ENCODE measurements at regions not wholly inside any gene's neighbourhood (a gene's known extent, or its start where the extent isn't known, plus 50 kb on each side); places are given as distances from the start of the nearest gene placed in this dataset.
"Not testable (repeated sequence)": the region's sequence is repeated elsewhere in the genome, so short reads cannot be mapped to it uniquely, and the experiment has no call there.

DNA sequence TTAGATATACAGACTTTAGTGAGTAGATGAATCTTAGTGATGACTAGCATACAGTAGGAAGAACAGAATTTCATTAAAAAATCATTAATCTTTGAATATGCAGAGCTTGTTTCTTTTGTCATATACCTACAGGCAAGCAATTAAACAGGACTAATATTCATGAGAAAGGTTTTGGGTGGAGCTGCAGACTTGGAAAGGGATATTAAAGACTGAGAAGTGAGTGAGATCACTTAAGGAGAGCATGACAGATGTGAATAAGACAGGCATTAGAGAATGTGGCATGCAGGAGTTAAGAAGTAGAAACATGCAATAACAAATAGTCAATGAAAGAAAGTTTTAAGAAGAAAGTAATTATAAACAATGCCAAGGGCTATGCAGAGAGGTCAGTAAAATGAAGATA lies 187.7 kb downstream of the TMTC3 start:
- Mint-ChIP-seq H3K4me1 (no peaks in the 10 kb centered on the region), H3K27me3 (no peaks in the 10 kb centered on the region), H3K36me3 (no peaks in the 10 kb centered on the region), H3K9me3 (no peaks in the 10 kb centered on the region), H3K27ac (no peak overlapping the region), H3K4me3 (no peak overlapping the region)

DNA sequence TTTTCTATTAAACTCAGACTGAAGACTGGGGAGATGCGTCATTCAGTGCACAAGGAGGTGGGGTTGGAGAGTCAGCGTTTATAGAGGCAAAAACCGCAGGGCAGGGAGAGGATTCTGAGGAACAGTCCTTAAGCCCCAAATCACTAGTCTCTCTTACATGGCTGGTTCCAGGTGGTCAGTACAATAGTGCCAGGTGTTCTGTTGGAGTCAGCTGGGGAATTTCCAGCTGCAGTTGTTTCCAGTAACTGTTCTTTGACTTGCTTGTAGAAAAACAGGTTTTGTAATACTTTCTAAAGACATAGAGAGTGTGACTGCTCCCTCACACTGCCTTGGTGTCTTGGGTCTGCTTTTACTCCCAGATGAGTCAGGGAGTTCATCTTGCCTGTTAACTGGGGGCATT lies 192.2 kb downstream of the TMTC3 start:
- Mint-ChIP-seq H3K36me3 (no peaks in the 10 kb centered on the region), H3K27ac (no peak overlapping the region), H3K4me1 (no peaks in the 10 kb centered on the region), H3K4me3 (no peak overlapping the region), H3K9me3 (peaks cover 0 to 3% (median 0%) of the 10 kb centered on the region in 3 donors), H3K27me3 (no peaks in the 10 kb centered on the region)

DNA sequence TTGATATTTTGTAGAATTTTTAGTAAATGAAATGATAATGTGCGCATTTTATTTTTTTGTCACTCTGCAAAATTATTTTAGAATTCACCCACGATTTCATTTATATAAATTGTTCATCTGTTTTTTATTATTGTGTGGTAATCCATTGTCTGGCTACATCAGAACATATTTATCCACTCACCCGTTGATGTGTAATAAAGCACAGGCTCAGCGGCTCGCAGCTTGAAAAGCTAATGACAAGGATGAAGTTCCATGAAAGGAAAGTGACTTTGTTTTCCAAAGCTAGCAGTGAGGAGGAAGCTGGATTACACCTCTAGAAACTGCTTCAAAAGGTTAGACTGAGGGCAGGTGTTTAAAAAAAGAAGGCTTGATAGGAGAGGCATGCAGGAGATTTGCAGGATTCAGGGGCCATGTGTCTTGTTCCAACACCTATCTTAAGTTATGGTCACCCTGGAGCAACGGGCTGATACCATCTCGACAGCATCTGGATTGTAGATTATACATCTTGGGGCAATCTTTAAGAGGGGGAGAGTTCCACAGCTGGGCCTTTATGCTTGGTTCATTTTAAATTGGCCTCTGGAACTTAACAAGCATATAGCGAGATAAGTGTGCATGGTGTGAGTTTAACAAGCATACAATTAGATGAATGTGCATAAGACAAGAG lies 194.1 kb downstream of the TMTC3 start:
- peaks cover 0 to 4% (median 0%) of the 10 kb centered on the region in 3 donors for H3K9me3 Mint-ChIP-seq
- H3K27ac Mint-ChIP-seq: no peak overlapping the region
- no peaks in the 10 kb centered on the region for H3K4me1 Mint-ChIP-seq
- H3K27me3 Mint-ChIP-seq: no peaks in the 10 kb centered on the region
- H3K4me3 Mint-ChIP-seq: no peak overlapping the region
- H3K36me3 Mint-ChIP-seq: no peaks in the 10 kb centered on the region

DNA sequence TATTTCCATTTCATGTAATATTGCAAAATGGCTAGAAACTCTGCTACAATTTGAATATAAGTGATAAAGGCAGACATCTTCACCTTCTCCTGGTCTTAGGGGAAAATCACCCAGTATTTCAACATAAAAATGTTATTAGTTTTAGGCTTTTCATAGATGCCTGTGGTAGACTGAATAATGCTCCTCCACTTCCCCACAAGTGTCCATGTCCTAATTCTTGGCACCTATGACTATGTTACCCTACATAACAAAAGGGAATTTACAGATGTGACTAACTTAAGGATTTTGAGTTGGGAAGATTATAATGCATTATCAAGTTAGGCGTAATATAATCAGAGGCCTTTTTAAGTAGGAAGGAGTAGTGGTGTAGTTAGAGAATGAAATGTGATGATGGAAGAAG lies 196.4 kb downstream of the TMTC3 start:
- H3K36me3 Mint-ChIP-seq: no peaks in the 10 kb centered on the region
- H3K4me1 Mint-ChIP-seq: no peaks in the 10 kb centered on the region
- peaks cover 0 to 4% (median 0%) of the 10 kb centered on the region in 3 donors for H3K9me3 Mint-ChIP-seq
- H3K27ac Mint-ChIP-seq: no peak overlapping the region
- H3K4me3 Mint-ChIP-seq: no peak overlapping the region
- no peaks in the 10 kb centered on the region for H3K27me3 Mint-ChIP-seq

- no peaks in the 10 kb centered on the region for H3K27me3 Mint-ChIP-seq
- no peak overlapping the region for H3K4me3 Mint-ChIP-seq
- H3K36me3 Mint-ChIP-seq: no peaks in the 10 kb centered on the region
- peaks cover 0 to 4% (median 0%) of the 10 kb centered on the region in 3 donors for H3K9me3 Mint-ChIP-seq
- no peak overlapping the region for H3K27ac Mint-ChIP-seq
- no peaks in the 10 kb centered on the region for H3K4me1 Mint-ChIP-seq
These were observed 197.3 kb downstream of the TMTC3 start for GRCh38 chr12:88339254-88339949.

- Mint-ChIP-seq H3K4me3 (no peak overlapping the region), H3K36me3 (no peaks in the 10 kb centered on the region), H3K9me3 (peaks cover 0 to 4% (median 0%) of the 10 kb centered on the region in 3 donors), H3K4me1 (no peaks in the 10 kb centered on the region), H3K27ac (no peak overlapping the region), H3K27me3 (no peaks in the 10 kb centered on the region)
These were observed 197.9 kb downstream of the TMTC3 start for GRCh38 chr12:88339966-88340365.

- Mint-ChIP-seq H3K36me3 (no peaks in the 10 kb centered on the region), H3K4me3 (no peak overlapping the region), H3K27me3 (no peaks in the 10 kb centered on the region), H3K4me1 (peaks cover 0 to 1% (median 0%) of the 10 kb centered on the region in 3 donors), H3K9me3 (peaks cover 0 to 4% (median 0%) of the 10 kb centered on the region in 3 donors), H3K27ac (no peak overlapping the region)
These were observed 200.2 kb downstream of the TMTC3 start for GRCh38 chr12:88342251-88342806.

DNA sequence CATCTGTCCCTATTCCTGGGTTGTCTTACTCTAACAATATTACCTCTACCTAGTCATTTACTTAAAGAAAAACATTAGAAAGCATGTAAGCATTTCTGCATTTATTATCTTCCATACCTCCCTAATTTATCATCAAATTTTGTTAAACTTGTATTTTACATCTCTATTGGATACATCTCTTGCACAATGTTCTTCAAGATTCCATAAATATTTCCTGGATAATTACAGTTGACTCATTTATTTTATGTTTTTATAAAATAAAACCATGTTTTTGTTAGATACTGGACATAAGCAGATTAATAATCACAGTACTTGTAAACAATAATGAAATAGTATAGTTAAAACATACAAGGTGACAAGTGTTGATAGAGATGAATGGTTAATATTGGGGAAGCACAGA lies 209.0 kb downstream of the TMTC3 start:
- H3K36me3 Mint-ChIP-seq: no peaks in the 10 kb centered on the region
- H3K9me3 Mint-ChIP-seq: peaks cover 0 to 3% (median 0%) of the 10 kb centered on the region in 3 donors
- no peak overlapping the region for H3K4me3 Mint-ChIP-seq
- H3K27ac Mint-ChIP-seq: no peak overlapping the region
- H3K27me3 Mint-ChIP-seq: no peaks in the 10 kb centered on the region
- H3K4me1 Mint-ChIP-seq: peaks cover 0 to 1% (median 0%) of the 10 kb centered on the region in 3 donors

- Mint-ChIP-seq H3K27me3 (no peaks in the 10 kb centered on the region), H3K4me1 (no peaks in the 10 kb centered on the region), H3K9me3 (peaks cover 0 to 5% (median 1%) of the 10 kb centered on the region in 3 donors)
These were observed 212.6 kb downstream of the TMTC3 start for GRCh38 chr12:88354691-88355090.

DNA sequence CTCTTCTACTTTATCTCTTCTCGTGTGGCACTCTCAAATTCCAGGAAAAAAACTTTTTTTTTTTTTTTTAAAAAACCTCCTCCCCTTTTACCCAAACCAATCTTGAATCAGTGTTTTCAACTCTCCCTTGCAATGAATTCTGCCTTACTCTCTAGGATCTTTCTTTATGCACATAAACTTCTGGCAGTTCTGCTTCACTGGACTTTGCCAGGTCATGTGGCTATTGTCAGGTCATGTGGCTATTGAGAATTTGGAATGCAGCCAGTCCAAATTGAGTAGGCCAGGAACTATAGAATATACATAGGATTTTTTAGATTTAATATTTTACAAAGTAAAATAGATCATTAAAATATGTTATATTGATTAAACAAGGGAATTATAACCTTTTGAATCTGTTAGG lies 218.2 kb downstream of the TMTC3 start:
- H3K27me3 Mint-ChIP-seq: no peaks in the 10 kb centered on the region
- peaks cover 0 to 5% (median 3%) of the 10 kb centered on the region in 3 donors for H3K9me3 Mint-ChIP-seq
- H3K4me1 Mint-ChIP-seq: no peaks in the 10 kb centered on the region
- no peak overlapping the region for H3K4me3 Mint-ChIP-seq
- H3K27ac Mint-ChIP-seq: no peak overlapping the region
- no peaks in the 10 kb centered on the region for H3K36me3 Mint-ChIP-seq

More at GRCh38 chr12:88354691-88355090, 212.6 kb downstream of the TMTC3 start:
- no peaks in the 10 kb centered on the region for H3K36me3 Mint-ChIP-seq
- no peak overlapping the region for H3K27ac Mint-ChIP-seq
- no peak overlapping the region for H3K4me3 Mint-ChIP-seq

- Mint-ChIP-seq H3K4me1 (no peaks in the 10 kb centered on the region), H3K27me3 (no peaks in the 10 kb centered on the region), H3K9me3 (peaks cover 0 to 5% (median 3%) of the 10 kb centered on the region in 3 donors), H3K27ac (no peak overlapping the region), H3K4me3 (no peak overlapping the region), H3K36me3 (no peaks in the 10 kb centered on the region)
These were observed 218.8 kb downstream of the KITLG start for GRCh38 chr12:88361493-88361892.

GRCh38 chr12:88362439-88362838 lies 217.8 kb downstream of the KITLG start:
- Mint-ChIP-seq H3K9me3 (peaks cover 0 to 5% (median 3%) of the 10 kb centered on the region in 3 donors), H3K27ac (no peak overlapping the region), H3K36me3 (no peaks in the 10 kb centered on the region), H3K27me3 (no peaks in the 10 kb centered on the region), H3K4me1 (no peaks in the 10 kb centered on the region), H3K4me3 (no peak overlapping the region)

DNA sequence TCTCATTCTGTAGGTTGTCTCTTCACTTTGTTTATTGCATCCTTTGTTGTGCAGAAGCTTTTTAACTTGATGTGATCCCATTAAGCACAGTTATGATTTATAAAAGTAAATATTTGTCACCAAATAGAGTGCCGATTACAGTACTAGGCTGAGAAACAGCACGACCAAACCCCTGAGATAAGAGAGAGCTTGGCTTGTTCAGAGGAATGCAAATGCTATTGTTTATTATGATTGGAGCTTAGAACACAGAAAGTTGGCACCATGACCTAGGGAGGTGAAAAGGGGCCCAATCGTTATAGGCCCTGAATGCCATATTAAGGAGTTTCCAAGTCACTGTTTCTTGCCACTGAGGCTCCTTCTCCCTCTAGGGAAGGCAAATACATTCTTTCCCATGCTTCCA lies 214.9 kb downstream of the KITLG start:
- no peak overlapping the region for H3K27ac Mint-ChIP-seq
- H3K4me3 Mint-ChIP-seq: no peak overlapping the region
- no peaks in the 10 kb centered on the region for H3K4me1 Mint-ChIP-seq
- no peaks in the 10 kb centered on the region for H3K27me3 Mint-ChIP-seq
- H3K36me3 Mint-ChIP-seq: no peaks in the 10 kb centered on the region
- H3K9me3 Mint-ChIP-seq: peaks cover 0 to 2% (median 2%) of the 10 kb centered on the region in 3 donors

DNA sequence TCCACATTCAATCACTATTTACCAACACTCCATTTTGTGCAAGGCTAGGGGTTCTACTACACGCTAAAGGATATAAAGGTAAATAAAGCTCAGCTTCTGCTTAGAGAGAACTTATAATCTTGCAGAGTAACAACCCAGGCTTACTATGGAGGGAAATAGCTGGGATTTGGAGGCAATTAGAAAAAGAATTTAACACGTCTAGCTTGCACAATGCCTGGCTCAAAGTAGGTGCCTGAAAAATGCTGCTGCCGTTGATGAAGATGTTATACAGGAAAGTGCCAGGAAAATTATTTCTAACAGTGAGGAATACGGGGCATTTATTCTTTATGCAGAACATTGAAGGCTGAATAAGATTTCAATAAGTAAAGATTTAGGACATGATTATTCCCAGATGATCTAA lies 214.2 kb downstream of the KITLG start:
- Mint-ChIP-seq H3K4me1 (no peaks in the 10 kb centered on the region), H3K27me3 (no peaks in the 10 kb centered on the region), H3K4me3 (no peak overlapping the region), H3K27ac (no peak overlapping the region), H3K9me3 (peaks cover 0 to 2% (median 2%) of the 10 kb centered on the region in 3 donors), H3K36me3 (no peaks in the 10 kb centered on the region)

- Mint-ChIP-seq H3K27ac (no peak overlapping the region), H3K9me3 (peaks cover 0 to 2% (median 2%) of the 10 kb centered on the region in 3 donors), H3K4me3 (no peak overlapping the region), H3K4me1 (no peaks in the 10 kb centered on the region), H3K36me3 (no peaks in the 10 kb centered on the region), H3K27me3 (no peaks in the 10 kb centered on the region)
These were observed 213.0 kb downstream of the KITLG start for GRCh38 chr12:88367231-88367630.

DNA sequence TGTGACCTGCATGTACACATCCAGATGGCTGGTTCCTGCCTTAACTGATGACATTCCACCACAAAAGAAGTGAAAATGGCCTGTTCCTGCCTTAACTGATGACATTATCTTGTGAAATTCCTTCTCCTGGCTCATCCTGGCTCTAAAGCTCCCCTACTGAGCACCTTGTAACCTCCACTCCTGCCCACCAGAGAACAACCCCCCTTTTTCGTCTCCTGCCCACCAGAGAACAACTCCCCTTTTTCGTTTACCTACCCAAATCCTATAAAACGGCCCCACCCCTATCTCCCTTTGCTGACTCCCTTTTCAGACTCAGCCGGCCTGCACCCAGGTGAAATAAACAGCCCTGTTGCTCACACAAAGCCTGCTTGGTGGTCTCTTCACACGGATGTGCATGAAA lies 212.2 kb downstream of the KITLG start:
- H3K27ac Mint-ChIP-seq, H3K27me3 Mint-ChIP-seq, H3K4me1 Mint-ChIP-seq, H3K4me3 Mint-ChIP-seq, H3K36me3 Mint-ChIP-seq, H3K9me3 Mint-ChIP-seq: not testable (repeated sequence)

Measured in IgD-negative memory B cell (primary cell).